ENCODE measurements at regions not wholly inside any gene's neighbourhood (a gene's known extent, or its start where the extent isn't known, plus 50 kb on each side); places are given as distances from the start of the nearest gene placed in this dataset.

GRCh38 chr2:106041150-106041549 lies 153.0 kb downstream of the UXS1 start:
- no peak for DNase-seq

- no peak for DNase-seq
These were observed 154.3 kb downstream of the UXS1 start for GRCh38 chr2:106039634-106040315.

- no peak for DNase-seq
These were observed 155.3 kb downstream of the UXS1 start for GRCh38 chr2:106038601-106039375.

- no peak for DNase-seq
These were observed 156.2 kb downstream of the UXS1 start for GRCh38 chr2:106037932-106038331.

- DNase-seq, result no peak
These were observed 156.8 kb downstream of the UXS1 start for GRCh38 chr2:106037262-106037661.

- no peak for DNase-seq
These were observed 159.8 kb downstream of the UXS1 start for GRCh38 chr2:106034325-106034724.

- DNase-seq, result no peak
These were observed 161.4 kb downstream of the UXS1 start for GRCh38 chr2:106032676-106033075.

- DNase-seq, result no peak
These were observed 163.5 kb downstream of the UXS1 start for GRCh38 chr2:106030287-106031268.

- no peak for DNase-seq
These were observed 165.9 kb downstream of the UXS1 start for GRCh38 chr2:106028192-106028591.

- DNase-seq, result no peak
These were observed 167.6 kb downstream of the UXS1 start for GRCh38 chr2:106026271-106027190.

GRCh38 chr2:106025796-106026195 lies 168.3 kb downstream of the UXS1 start:
- DNase-seq, result no peak

- DNase-seq, result no peak
These were observed 172.5 kb downstream of the UXS1 start for GRCh38 chr2:106021662-106022028.

- DNase-seq, result peak; percentile 70
These were observed 173.1 kb downstream of the UXS1 start for GRCh38 chr2:106020821-106021661.

- DNase-seq, result no peak
These were observed 174.1 kb downstream of the UXS1 start for GRCh38 chr2:106020032-106020431.

GRCh38 chr2:106018141-106018540 lies 176.0 kb downstream of the UXS1 start:
- DNase-seq, result no peak

GRCh38 chr2:106012591-106013347 lies 181.3 kb downstream of the UXS1 start:
- DNase-seq, result no peak

GRCh38 chr2:106012001-106012590 lies 182.0 kb downstream of the UXS1 start:
- no peak for DNase-seq

- DNase-seq, result no peak
These were observed 182.7 kb downstream of the UXS1 start for GRCh38 chr2:106011380-106011779.

- no peak for DNase-seq
These were observed 183.2 kb downstream of the UXS1 start for GRCh38 chr2:106010818-106011355.

GRCh38 chr2:106009096-106009495 lies 185.0 kb downstream of the UXS1 start:
- DNase-seq, result no peak
